Heart right ventricle (tissue), 16 donors: ENCODE measurements at regions not wholly inside any gene's neighbourhood (a gene's known extent, or its start where the extent isn't known, plus 50 kb on each side); places are given as distances from the start of the nearest gene placed in this dataset.
A peak's percentile ranks its signal among the peaks of the same experiment; 100 is the strongest.

Experiments
- ATAC-seq, 8 donors: fragments of 200-7000 bp; cut with Tn5 transposase; one replicate each; pipeline ENCODE4 v1.9.1; 2020; ENCODE audit warnings: mild to moderate bottlenecking in 8 of 8, moderate library complexity in 8 of 8, moderate number of reproducible peaks in 1 of 8
- DNase-seq, 2 donors: peaks; one replicate each; pipeline ENCODE4 v3.0.0-alpha.2; 2020
- H3K27ac ChIP-seq, 10 donors: fragments of 200-600 bp; sonication (generic) in 2 of 10; one replicate each; pipeline versions ENCODE4 v1.5.0 to v1.8.0; 2020 to 2022; ENCODE audit warnings: mild to moderate bottlenecking in 3 of 10
- H3K27me3 ChIP-seq, 7 donors: fragments of 200-600 bp; one replicate each; pipeline ENCODE4 v1.8.0; 2021 to 2022; ENCODE audit warnings: mild to moderate bottlenecking in 2 of 7
- H3K36me3 ChIP-seq, 9 donors: fragments of 200-600 bp; sonication (generic) in 1 of 9; one replicate each; pipeline versions ENCODE4 v1.5.0 to v1.8.0; 2020 to 2022; ENCODE audit warnings: mild to moderate bottlenecking in 2 of 9
- H3K4me1 ChIP-seq, 9 donors: fragments of 200-600 bp; sonication (generic) in 1 of 9; one replicate each; pipeline versions ENCODE4 v1.5.0 to v1.8.0; 2020 to 2022; ENCODE audit warnings: mild to moderate bottlenecking in 4 of 9
- H3K4me3 ChIP-seq, 10 donors: fragments of 200-600 bp; sonication (generic) in 2 of 10; one replicate each; pipeline versions ENCODE4 v1.5.0 to v1.8.0; 2020 to 2022; ENCODE audit warnings: mild to moderate bottlenecking in 7 of 10, moderate library complexity in 2 of 10
- H3K9me3 ChIP-seq, 11 donors: fragments of 200-600 bp in 10 of 11; sonication (generic) in 2 of 11; one replicate each; pipeline versions ENCODE4 v1.5.0 to v1.8.0; 2013 to 2022; ENCODE audit warnings: mild to moderate bottlenecking in 2 of 11, control low read depth in 1 of 11, moderate library complexity in 1 of 11
- CTCF ChIP-seq, 9 donors: fragments of 200-600 bp; sonication (generic) in 2 of 9; IDR thresholded peaks; one replicate each; pipeline versions ENCODE4 v1.5.0 to v1.8.0; 2021 to 2022; ENCODE audit warnings: antibody characterized with exemption in 9 of 9, mild to moderate bottlenecking in 5 of 9, moderate library complexity in 1 of 9
- WGBS, 2 donors: extraction: QIAGEN DNeasy Blood & Tissue Kit; methylation state at CpG; one replicate each; pipeline ENCODE4 v1.1.7; 2013; ENCODE audit warnings: inconsistent platforms in 1 of 2; 5-methylcytosine and 5-hydroxymethylcytosine counted together
- intact Hi-C, 10 donors: fragments of 100-400 bp; cut with DNase I; formaldehyde crosslinking; loops; one replicate each; pipeline versions ENCODE4 v1.11.1 to v1.14.2; 2022
- donor health status: Arrhythmogenic right ventricular cardiomyopathy.
- donor health status: ischemic (EF 13 %, LVEDD 7.1; RV severe dilation, severe dysfunction).
- donor health status: healthy with polysubstance abuse.
- donor health status: DM: no; HTN: yes; CAD: no.
- donor health status: DM: no; HTN: no; CAD: no.
- donor health status: ischemic (EF 25% LVEDD 6.9; RV normal size, moderate dysfunction).
- donor health status: ischemic (EF 25% LVEDD 5.7; RV mildly dilated, moderate dysfunction).
- donor health status: healthy.
- donor health status: DM: yes; HTN: yes; CAD: no.
- donor health status: Ischemic cardiomyopathy.
- donor health status: ischemic (EF 35%, LVEDD 5.7; RV mildly dilated, moderate dysfunction).
- donor health status: nonischemic (EF 11% LVEDD 7.7; RV severe dilation, severe dysfunction).
- donor health status: DM: yes; HTN: yes; CAD: no.
- donor health status: PGD.
- donor health status: ischemic (EF 29% LVEDD 5.4; RV normal size, mild dysfunction).
- donor health status: nonischemic (EF 23%, LVEDD 6.1; RV moderate dilation, normal function).

DNA sequence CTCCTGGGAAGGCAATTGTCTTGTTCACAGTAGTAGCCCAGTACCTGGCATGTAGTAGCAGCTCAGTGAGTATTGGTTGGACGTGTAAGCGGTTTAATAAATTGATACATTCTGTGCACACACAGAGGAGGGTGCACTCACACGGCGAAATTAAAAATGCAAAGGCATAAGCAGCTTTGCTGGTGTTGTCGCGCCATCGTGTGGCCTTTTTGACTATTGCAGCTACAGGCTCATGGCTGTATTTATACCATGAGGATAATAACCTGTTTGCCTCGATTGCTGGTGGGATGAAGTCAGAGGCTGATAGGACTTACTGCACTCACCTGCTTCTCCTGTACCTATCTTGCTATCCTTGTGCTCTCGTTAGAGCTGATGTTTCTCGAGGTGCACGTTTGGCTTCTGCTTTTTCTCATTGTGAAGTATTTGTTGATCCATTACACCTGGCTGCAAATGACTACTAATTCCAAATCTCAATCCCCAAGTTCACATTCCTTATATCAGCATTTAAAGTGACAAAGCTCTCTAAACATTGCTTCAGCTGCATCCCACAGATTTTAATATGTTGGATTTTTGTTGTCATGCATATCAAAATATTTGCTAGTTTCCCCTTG, 61.5 kb downstream of the TBXT start:
- intact Hi-C loops = loop anchor here in 3 of 10 donors (2.0 to 5.0 kb wide), 2 partner anchors 219 to 221 kb away; no protein-coding TSS in a partner anchor
- H3K4me1 ChIP-seq = peaks cover 0 to 2% (median 0%) of the 10 kb centered on the region in 9 donors
- ATAC-seq = peak; percentile 52 to 77 (median 70)
- no peak overlapping the region for H3K27ac ChIP-seq
- 1% methylated on average over 11 of the region's 11 CpGs for WGBS, 2 donors
- H3K36me3 ChIP-seq = no peaks in the 10 kb centered on the region
- H3K27me3 ChIP-seq = peaks cover 0 to 30% (median 19%) of the 10 kb centered on the region in 7 donors
- H3K4me3 ChIP-seq = no peak overlapping the region
- peak; percentile 60 to 63 for DNase-seq
- peak; percentile 67 to 88 (median 85) for TF ChIP-seq CTCF (IDR thresholded peaks at IDR 0.05)
- H3K9me3 ChIP-seq = peaks cover 0 to 16% (median 10%) of the 10 kb centered on the region in 11 donors

DNA sequence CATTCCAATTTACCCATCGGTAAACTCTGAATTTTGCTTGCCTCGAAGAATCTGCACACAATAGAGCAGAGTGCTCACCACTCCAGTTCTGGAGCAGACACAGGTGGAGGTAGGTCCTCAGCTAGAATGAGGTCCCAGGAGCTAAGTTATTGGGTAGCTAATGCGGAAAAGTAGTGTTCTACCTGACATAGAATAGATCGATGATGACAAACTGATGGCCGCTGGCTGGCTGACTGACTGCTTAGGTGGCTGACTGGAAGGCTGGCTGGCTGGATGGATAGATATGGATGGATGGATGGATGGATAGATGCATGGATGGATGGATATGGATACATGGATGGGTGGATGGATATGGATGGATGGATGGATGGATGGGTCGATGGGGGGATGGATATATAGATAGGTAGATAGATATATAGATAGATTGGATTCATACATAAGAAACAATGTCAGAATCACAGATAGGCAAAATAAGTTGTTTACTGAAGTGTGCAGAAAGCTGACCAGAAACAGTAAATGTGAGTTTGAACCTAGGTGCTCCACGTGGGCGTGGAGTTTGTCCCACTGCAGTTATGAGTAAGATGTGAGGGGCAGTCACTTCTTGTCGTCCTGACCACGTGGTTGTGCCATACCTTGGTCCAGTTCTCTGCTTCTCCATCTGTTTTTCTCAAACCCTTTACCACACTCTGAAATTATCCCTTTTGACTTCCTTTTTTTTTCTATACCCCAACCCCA, 62.1 kb downstream of the TBXT start:
- peaks cover 0 to 25% (median 13%) of the 10 kb centered on the region in 7 donors for H3K27me3 ChIP-seq
- intact Hi-C loops = loop anchor here in 4 of 10 donors (2.0 to 5.0 kb wide), 3 partner anchors 217 to 221 kb away; no protein-coding TSS in a partner anchor
- no peak overlapping the region for H3K27ac ChIP-seq
- 62 to 63% methylated on average over 10 of the region's 10 CpGs for WGBS, 2 donors
- H3K4me3 ChIP-seq = no peak overlapping the region
- no peak for TF ChIP-seq CTCF (IDR thresholded peaks at IDR 0.05)
- no peak for DNase-seq
- H3K9me3 ChIP-seq = peaks cover 0 to 16% (median 10%) of the 10 kb centered on the region in 11 donors
- peaks cover 0 to 2% (median 0%) of the 10 kb centered on the region in 9 donors for H3K4me1 ChIP-seq
- no peaks in the 10 kb centered on the region for H3K36me3 ChIP-seq
- ATAC-seq = peak in 1 of 8 donors; percentile 24

GRCh38 chr6:166104872-166105271, 62.8 kb downstream of the TBXT start:
- DNase-seq (no peak), ATAC-seq (no peak)
- no peak overlapping the region for H3K27ac ChIP-seq
- no peaks in the 10 kb centered on the region for H3K36me3 ChIP-seq
- peaks cover 0 to 16% (median 10%) of the 10 kb centered on the region in 11 donors for H3K9me3 ChIP-seq
- H3K27me3 ChIP-seq = peaks cover 0 to 20% (median 10%) of the 10 kb centered on the region in 7 donors
- intact Hi-C loops = loop anchor here in 2 of 10 donors (2.0 to 5.0 kb wide), 2 partner anchors 216 to 218 kb away; no protein-coding TSS in a partner anchor
- H3K4me1 ChIP-seq = peaks cover 0 to 2% (median 0%) of the 10 kb centered on the region in 9 donors
- H3K4me3 ChIP-seq = no peak overlapping the region
- WGBS, 2 donors = 93 to 96% methylated on average over 7 of the region's 7 CpGs
- no peak for TF ChIP-seq CTCF (IDR thresholded peaks at IDR 0.05)

- ATAC-seq (peak in 1 of 8 donors; percentile 64), DNase-seq (no peak)
- intact Hi-C loops = loop anchor here in 1 of 10 donors (2.0 kb wide), 1 partner anchor 215 kb away; no protein-coding TSS in a partner anchor
- Histone ChIP-seq H3K4me1 (peaks cover 0 to 2% (median 0%) of the 10 kb centered on the region in 9 donors), H3K36me3 (no peaks in the 10 kb centered on the region), H3K4me3 (no peak overlapping the region), H3K27ac (no peak overlapping the region), H3K27me3 (peaks cover 0 to 12% (median 10%) of the 10 kb centered on the region in 7 donors), H3K9me3 (peaks cover 0 to 16% (median 10%) of the 10 kb centered on the region in 11 donors)
- TF ChIP-seq CTCF (IDR thresholded peaks at IDR 0.05) = no peak
- WGBS, 2 donors = 43 to 48% methylated on average over 4 of the region's 4 CpGs
Measured at GRCh38 chr6:166104107-166104506, 63.5 kb downstream of the TBXT start.
